ENCODE measurements at regions not wholly inside any gene's neighbourhood (a gene's known extent, or its start where the extent isn't known, plus 50 kb on each side); places are given as distances from the start of the nearest gene placed in this dataset.

DNA sequence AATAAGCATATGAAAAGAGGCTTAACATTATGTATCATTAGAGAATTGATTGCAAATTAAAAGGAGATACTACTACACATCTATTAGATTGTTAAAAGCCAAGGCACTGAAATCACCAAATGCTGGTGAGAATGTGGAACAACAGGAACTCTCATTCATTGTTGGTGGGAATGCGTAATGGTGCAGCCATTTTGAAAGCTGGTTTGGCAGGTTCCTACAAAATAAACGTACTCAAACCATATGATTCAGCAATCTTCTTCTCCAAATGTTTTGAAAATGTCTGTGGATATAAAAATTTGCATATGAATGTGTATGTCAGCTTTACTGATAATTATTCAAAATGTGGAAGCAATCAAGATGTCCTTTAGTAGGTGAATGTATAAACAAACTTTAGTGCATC is 176.4 kb upstream of the PLET1 start:
- CTCF ChIA-PET, result interaction anchor here (0.7 to 1.5 kb wide), 3 partner anchors 17 to 151 kb away, joined by 5 to 6 read pairs (median 5); no protein-coding TSS in a partner anchor
- TF ChIP-seq, protein P1, sequence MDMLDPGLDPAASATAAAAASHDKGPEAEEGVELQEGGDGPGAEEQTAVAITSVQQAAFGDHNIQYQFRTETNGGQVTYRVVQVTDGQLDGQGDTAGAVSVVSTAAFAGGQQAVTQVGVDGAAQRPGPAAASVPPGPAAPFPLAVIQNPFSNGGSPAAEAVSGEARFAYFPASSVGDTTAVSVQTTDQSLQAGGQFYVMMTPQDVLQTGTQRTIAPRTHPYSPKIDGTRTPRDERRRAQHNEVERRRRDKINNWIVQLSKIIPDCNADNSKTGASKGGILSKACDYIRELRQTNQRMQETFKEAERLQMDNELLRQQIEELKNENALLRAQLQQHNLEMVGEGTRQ (CRISPR knock-in tag; IDR thresholded peaks at IDR 0.05), result no peak
- TF ChIP-seq, protein P2, sequence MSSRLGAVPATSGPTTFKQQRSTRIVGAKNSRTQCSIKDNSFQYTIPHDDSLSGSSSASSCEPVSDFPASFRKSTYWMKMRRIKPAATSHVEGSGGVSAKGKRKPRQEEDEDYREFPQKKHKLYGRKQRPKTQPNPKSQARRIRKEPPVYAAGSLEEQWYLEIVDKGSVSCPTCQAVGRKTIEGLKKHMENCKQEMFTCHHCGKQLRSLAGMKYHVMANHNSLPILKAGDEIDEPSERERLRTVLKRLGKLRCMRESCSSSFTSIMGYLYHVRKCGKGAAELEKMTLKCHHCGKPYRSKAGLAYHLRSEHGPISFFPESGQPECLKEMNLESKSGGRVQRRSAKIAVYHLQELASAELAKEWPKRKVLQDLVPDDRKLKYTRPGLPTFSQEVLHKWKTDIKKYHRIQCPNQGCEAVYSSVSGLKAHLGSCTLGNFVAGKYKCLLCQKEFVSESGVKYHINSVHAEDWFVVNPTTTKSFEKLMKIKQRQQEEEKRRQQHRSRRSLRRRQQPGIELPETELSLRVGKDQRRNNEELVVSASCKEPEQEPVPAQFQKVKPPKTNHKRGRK (CRISPR knock-in tag; IDR thresholded peaks at IDR 0.05; ENCODE audit: borderline replicate concordance), result no peak
- TF ChIP-seq RELA (CRISPR knock-in tag; IDR thresholded peaks at IDR 0.05; ENCODE audit: borderline replicate concordance) (no peak), FOXJ3 (CRISPR knock-in tag; IDR thresholded peaks at IDR 0.05; ENCODE audit: borderline replicate concordance) (no peak), GRHL2 (CRISPR knock-in tag; IDR thresholded peaks at IDR 0.05; ENCODE audit: insufficient replicate concordance, severe bottlenecking) (no peak), ZNF317 (CRISPR knock-in tag; IDR thresholded peaks at IDR 0.05; ENCODE audit: borderline replicate concordance, low read depth) (no peak), ZNF219 (CRISPR knock-in tag; IDR thresholded peaks at IDR 0.05; ENCODE audit: borderline replicate concordance) (no peak), NR1H2 (CRISPR knock-in tag; IDR thresholded peaks at IDR 0.05) (no peak), SMAD4 (CRISPR knock-in tag; IDR thresholded peaks at IDR 0.05) (no peak), TP53 (CRISPR knock-in tag; IDR thresholded peaks at IDR 0.05) (no peak)
- TF ChIP-seq, protein P3, sequence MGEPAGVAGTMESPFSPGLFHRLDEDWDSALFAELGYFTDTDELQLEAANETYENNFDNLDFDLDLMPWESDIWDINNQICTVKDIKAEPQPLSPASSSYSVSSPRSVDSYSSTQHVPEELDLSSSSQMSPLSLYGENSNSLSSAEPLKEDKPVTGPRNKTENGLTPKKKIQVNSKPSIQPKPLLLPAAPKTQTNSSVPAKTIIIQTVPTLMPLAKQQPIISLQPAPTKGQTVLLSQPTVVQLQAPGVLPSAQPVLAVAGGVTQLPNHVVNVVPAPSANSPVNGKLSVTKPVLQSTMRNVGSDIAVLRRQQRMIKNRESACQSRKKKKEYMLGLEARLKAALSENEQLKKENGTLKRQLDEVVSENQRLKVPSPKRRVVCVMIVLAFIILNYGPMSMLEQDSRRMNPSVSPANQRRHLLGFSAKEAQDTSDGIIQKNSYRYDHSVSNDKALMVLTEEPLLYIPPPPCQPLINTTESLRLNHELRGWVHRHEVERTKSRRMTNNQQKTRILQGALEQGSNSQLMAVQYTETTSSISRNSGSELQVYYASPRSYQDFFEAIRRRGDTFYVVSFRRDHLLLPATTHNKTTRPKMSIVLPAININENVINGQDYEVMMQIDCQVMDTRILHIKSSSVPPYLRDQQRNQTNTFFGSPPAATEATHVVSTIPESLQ (CRISPR knock-in tag; IDR thresholded peaks at IDR 0.05), result no peak
- TF ChIP-seq, protein P4, sequence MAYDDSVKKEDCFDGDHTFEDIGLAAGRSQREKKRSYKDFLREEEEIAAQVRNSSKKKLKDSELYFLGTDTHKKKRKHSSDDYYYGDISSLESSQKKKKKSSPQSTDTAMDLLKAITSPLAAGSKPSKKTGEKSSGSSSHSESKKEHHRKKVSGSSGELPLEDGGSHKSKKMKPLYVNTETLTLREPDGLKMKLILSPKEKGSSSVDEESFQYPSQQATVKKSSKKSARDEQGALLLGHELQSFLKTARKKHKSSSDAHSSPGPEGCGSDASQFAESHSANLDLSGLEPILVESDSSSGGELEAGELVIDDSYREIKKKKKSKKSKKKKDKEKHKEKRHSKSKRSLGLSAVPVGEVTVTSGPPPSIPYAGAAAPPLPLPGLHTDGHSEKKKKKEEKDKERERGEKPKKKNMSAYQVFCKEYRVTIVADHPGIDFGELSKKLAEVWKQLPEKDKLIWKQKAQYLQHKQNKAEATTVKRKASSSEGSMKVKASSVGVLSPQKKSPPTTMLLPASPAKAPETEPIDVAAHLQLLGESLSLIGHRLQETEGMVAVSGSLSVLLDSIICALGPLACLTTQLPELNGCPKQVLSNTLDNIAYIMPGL (CRISPR knock-in tag; IDR thresholded peaks at IDR 0.05), result no peak
- TF ChIP-seq, protein P5, sequence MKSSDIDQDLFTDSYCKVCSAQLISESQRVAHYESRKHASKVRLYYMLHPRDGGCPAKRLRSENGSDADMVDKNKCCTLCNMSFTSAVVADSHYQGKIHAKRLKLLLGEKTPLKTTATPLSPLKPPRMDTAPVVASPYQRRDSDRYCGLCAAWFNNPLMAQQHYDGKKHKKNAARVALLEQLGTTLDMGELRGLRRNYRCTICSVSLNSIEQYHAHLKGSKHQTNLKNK (CRISPR knock-in tag; IDR thresholded peaks at IDR 0.05), result no peak
- TF ChIP-seq, protein P6, sequence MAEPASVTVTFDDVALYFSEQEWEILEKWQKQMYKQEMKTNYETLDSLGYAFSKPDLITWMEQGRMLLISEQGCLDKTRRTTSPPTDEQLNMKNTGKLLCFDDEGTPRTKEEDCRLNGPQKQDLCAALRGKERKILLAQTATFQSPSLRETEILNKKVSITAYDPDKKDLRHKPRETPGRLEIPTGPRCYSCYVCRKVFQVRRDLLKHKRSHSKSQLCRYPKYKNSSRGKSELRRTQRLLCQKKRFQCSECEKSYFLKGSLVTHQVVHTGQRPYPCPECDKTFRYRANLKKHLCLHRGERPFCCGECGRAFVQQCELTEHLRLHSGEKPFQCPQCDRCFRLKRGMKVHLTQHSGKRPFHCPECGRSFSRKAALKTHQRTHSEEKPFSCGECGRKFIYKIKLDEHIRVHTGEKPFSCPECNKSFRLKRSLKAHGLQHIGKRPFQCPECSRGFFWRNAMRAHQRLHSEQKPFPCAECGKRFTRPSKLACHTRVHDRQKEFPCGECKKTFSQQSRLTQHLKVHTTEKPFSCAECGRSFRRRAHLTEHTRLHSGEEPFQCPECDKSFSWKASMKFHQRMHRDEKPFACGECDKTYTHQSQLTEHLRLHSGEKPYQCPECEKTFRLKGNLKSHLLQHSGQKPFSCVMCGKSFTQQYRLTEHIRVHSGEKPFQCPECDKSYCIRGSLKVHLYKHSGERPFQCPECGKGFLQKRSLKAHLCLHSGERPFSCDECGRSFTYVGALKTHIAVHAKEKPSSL (CRISPR knock-in tag; conservative IDR thresholded peaks at IDR 0.05), result no peak
- TF ChIP-seq, protein P7, sequence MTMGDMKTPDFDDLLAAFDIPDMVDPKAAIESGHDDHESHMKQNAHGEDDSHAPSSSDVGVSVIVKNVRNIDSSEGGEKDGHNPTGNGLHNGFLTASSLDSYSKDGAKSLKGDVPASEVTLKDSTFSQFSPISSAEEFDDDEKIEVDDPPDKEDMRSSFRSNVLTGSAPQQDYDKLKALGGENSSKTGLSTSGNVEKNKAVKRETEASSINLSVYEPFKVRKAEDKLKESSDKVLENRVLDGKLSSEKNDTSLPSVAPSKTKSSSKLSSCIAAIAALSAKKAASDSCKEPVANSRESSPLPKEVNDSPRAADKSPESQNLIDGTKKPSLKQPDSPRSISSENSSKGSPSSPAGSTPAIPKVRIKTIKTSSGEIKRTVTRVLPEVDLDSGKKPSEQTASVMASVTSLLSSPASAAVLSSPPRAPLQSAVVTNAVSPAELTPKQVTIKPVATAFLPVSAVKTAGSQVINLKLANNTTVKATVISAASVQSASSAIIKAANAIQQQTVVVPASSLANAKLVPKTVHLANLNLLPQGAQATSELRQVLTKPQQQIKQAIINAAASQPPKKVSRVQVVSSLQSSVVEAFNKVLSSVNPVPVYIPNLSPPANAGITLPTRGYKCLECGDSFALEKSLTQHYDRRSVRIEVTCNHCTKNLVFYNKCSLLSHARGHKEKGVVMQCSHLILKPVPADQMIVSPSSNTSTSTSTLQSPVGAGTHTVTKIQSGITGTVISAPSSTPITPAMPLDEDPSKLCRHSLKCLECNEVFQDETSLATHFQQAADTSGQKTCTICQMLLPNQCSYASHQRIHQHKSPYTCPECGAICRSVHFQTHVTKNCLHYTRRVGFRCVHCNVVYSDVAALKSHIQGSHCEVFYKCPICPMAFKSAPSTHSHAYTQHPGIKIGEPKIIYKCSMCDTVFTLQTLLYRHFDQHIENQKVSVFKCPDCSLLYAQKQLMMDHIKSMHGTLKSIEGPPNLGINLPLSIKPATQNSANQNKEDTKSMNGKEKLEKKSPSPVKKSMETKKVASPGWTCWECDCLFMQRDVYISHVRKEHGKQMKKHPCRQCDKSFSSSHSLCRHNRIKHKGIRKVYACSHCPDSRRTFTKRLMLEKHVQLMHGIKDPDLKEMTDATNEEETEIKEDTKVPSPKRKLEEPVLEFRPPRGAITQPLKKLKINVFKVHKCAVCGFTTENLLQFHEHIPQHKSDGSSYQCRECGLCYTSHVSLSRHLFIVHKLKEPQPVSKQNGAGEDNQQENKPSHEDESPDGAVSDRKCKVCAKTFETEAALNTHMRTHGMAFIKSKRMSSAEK (CRISPR knock-in tag; IDR thresholded peaks at IDR 0.05; ENCODE audit: borderline replicate concordance), result no peak
- TF ChIP-seq, protein P8, sequence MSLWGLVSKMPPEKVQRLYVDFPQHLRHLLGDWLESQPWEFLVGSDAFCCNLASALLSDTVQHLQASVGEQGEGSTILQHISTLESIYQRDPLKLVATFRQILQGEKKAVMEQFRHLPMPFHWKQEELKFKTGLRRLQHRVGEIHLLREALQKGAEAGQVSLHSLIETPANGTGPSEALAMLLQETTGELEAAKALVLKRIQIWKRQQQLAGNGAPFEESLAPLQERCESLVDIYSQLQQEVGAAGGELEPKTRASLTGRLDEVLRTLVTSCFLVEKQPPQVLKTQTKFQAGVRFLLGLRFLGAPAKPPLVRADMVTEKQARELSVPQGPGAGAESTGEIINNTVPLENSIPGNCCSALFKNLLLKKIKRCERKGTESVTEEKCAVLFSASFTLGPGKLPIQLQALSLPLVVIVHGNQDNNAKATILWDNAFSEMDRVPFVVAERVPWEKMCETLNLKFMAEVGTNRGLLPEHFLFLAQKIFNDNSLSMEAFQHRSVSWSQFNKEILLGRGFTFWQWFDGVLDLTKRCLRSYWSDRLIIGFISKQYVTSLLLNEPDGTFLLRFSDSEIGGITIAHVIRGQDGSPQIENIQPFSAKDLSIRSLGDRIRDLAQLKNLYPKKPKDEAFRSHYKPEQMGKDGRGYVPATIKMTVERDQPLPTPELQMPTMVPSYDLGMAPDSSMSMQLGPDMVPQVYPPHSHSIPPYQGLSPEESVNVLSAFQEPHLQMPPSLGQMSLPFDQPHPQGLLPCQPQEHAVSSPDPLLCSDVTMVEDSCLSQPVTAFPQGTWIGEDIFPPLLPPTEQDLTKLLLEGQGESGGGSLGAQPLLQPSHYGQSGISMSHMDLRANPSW (CRISPR knock-in tag; conservative IDR thresholded peaks at IDR 0.05; ENCODE audit: low read depth), result no peak
- TF ChIP-seq, protein P9, sequence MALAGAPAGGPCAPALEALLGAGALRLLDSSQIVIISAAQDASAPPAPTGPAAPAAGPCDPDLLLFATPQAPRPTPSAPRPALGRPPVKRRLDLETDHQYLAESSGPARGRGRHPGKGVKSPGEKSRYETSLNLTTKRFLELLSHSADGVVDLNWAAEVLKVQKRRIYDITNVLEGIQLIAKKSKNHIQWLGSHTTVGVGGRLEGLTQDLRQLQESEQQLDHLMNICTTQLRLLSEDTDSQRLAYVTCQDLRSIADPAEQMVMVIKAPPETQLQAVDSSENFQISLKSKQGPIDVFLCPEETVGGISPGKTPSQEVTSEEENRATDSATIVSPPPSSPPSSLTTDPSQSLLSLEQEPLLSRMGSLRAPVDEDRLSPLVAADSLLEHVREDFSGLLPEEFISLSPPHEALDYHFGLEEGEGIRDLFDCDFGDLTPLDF (CRISPR knock-in tag; IDR thresholded peaks at IDR 0.05), result no peak

More for the DNA sequence above, 176.4 kb upstream of the PLET1 start:
- peaks cover 45% of the 10 kb centered on the region for H3K9me3 Mint-ChIP-seq
- ATAC-seq (no peak), DNase-seq (ENCODE audit: low spot score) (no peak)
- H3K4me1 Mint-ChIP-seq, result peaks cover 17% of the 10 kb centered on the region
- peaks cover 4% of the 10 kb centered on the region for H3K27me3 Mint-ChIP-seq (ENCODE audit: low read depth)
- peaks cover 17% of the 10 kb centered on the region for H3K36me3 Mint-ChIP-seq
- no peak overlapping the region for H3K27ac Mint-ChIP-seq
- POLR2A ChIA-PET, result interaction anchor here (0.7 kb wide), 1 partner anchor 642 kb away, joined by 4 read pairs; no protein-coding TSS in a partner anchor
- H3K4me3 Mint-ChIP-seq, result no peak overlapping the region

All from WTC11 (cell line).